Nephron progenitor cell (in vitro differentiated cells): ENCODE measurements at regions not wholly inside any gene's neighbourhood (a gene's known extent, or its start where the extent isn't known, plus 50 kb on each side); places are given as distances from the start of the nearest gene placed in this dataset.
A peak's percentile ranks its signal among the peaks of the same experiment; 100 is the strongest.

ENCODE experiments used
- DNase-seq: peaks from one replicate; pipeline ENCODE4 v3.0.0; 2021
- H3K27ac Mint-ChIP-seq: 2 replicates; pipeline ENCODE4 v1.8.0; 2021; ENCODE audit warnings: mild to moderate bottlenecking, moderate library complexity, mixed read lengths
- H3K27me3 Mint-ChIP-seq: 2 replicates; pipeline ENCODE4 v1.8.0; 2021; ENCODE audit warnings: mild to moderate bottlenecking, low read depth, mixed read lengths; ENCODE audit not compliant: poor library complexity
- H3K36me3 Mint-ChIP-seq: 2 replicates; pipeline ENCODE4 v1.8.0; 2021; ENCODE audit warnings: low read depth, mixed read lengths
- H3K4me1 Mint-ChIP-seq: 2 replicates; pipeline ENCODE4 v1.8.0; 2021; ENCODE audit warnings: mixed read lengths
- H3K4me3 Mint-ChIP-seq: 2 replicates; pipeline ENCODE4 v1.8.0; 2021; ENCODE audit warnings: mild to moderate bottlenecking, moderate library complexity, mixed read lengths
- H3K9me3 Mint-ChIP-seq: 2 replicates; pipeline ENCODE4 v1.8.0; 2021; ENCODE audit warnings: mild to moderate bottlenecking, moderate library complexity, mixed read lengths
- CTCF ChIP-seq: fragments of 200-600 bp; sonication (generic); IDR thresholded peaks from 2 replicates; pipeline ENCODE4 v1.5.0; 2021; ENCODE audit warnings: antibody characterized with exemption

- peaks cover 10% of the 10 kb centered on the region for H3K4me1 Mint-ChIP-seq
- no peak overlapping the region for H3K27ac Mint-ChIP-seq
- DNase-seq = no peak
- H3K9me3 Mint-ChIP-seq = no peaks in the 10 kb centered on the region
- H3K27me3 Mint-ChIP-seq = no peaks in the 10 kb centered on the region
- H3K36me3 Mint-ChIP-seq = no peaks in the 10 kb centered on the region
- no peak for TF ChIP-seq CTCF
- no peak overlapping the region for H3K4me3 Mint-ChIP-seq
Measured at GRCh38 chr3:25306066-25306465, 122.0 kb upstream of the RARB start.

- H3K27me3 Mint-ChIP-seq = no peaks in the 10 kb centered on the region
- no peaks in the 10 kb centered on the region for H3K9me3 Mint-ChIP-seq
- H3K4me1 Mint-ChIP-seq = peaks cover 10% of the 10 kb centered on the region
- no peak overlapping the region for H3K4me3 Mint-ChIP-seq
- DNase-seq = no peak
- no peaks in the 10 kb centered on the region for H3K36me3 Mint-ChIP-seq
- H3K27ac Mint-ChIP-seq = no peak overlapping the region
- no peak for TF ChIP-seq CTCF
Measured at GRCh38 chr3:25306705-25307104, 121.4 kb upstream of the RARB start.

- no peak for DNase-seq
- no peak overlapping the region for H3K27ac Mint-ChIP-seq
- no peaks in the 10 kb centered on the region for H3K27me3 Mint-ChIP-seq
- no peaks in the 10 kb centered on the region for H3K4me1 Mint-ChIP-seq
- TF ChIP-seq CTCF = no peak
- H3K36me3 Mint-ChIP-seq = no peaks in the 10 kb centered on the region
- no peaks in the 10 kb centered on the region for H3K9me3 Mint-ChIP-seq
- no peak overlapping the region for H3K4me3 Mint-ChIP-seq
Measured at GRCh38 chr3:25313286-25313685, 114.8 kb upstream of the RARB start.

GRCh38 chr3:25324954-25325655 lies 103.0 kb upstream of the RARB start:
- H3K9me3 Mint-ChIP-seq = peaks cover 27% of the 10 kb centered on the region
- H3K27me3 Mint-ChIP-seq = no peaks in the 10 kb centered on the region
- peaks cover 10% of the 10 kb centered on the region for H3K4me1 Mint-ChIP-seq
- no peak for TF ChIP-seq CTCF
- peaks cover 18% of the 10 kb centered on the region for H3K36me3 Mint-ChIP-seq
- DNase-seq = no peak
- no peak overlapping the region for H3K4me3 Mint-ChIP-seq
- H3K27ac Mint-ChIP-seq = no peak overlapping the region

GRCh38 chr3:25335356-25335755 lies 92.7 kb upstream of the RARB start:
- Mint-ChIP-seq H3K27ac (peak overlapping the region; percentile 73), H3K4me3 (no peak overlapping the region), H3K27me3 (peaks cover 4% of the 10 kb centered on the region), H3K9me3 (peaks cover 35% of the 10 kb centered on the region), H3K36me3 (peaks cover 21% of the 10 kb centered on the region), H3K4me1 (peaks cover 48% of the 10 kb centered on the region)
- no peak for TF ChIP-seq CTCF
- DNase-seq = no peak

- peaks cover 9% of the 10 kb centered on the region for H3K9me3 Mint-ChIP-seq
- H3K36me3 Mint-ChIP-seq = no peaks in the 10 kb centered on the region
- peaks cover 4% of the 10 kb centered on the region for H3K27me3 Mint-ChIP-seq
- DNase-seq = no peak
- H3K4me3 Mint-ChIP-seq = no peak overlapping the region
- no peak for TF ChIP-seq CTCF
- H3K4me1 Mint-ChIP-seq = peaks cover 66% of the 10 kb centered on the region
- H3K27ac Mint-ChIP-seq = no peak overlapping the region
Measured at GRCh38 chr3:25338158-25338725, 89.8 kb upstream of the RARB start.
